GM12892 (cell line): ENCODE measurements at regions not wholly inside any gene's neighbourhood (a gene's known extent, or its start where the extent isn't known, plus 50 kb on each side); places are given as distances from the start of the nearest gene placed in this dataset.

Experiments
- POLR2A ChIP-seq: IDR thresholded peaks from 2 replicates; pipeline ENCODE4 v1.6.1; 2011; ENCODE audit warnings: low read depth, low read length, control low read depth
- POLR2AphosphoS5 ChIP-seq: IDR thresholded peaks from 2 replicates; pipeline ENCODE4 v1.6.1; 2011; ENCODE audit warnings: low read depth, low read length, control low read depth
- TAF1 ChIP-seq: IDR thresholded peaks from 2 replicates; pipeline ENCODE4 v1.6.1; 2011; ENCODE audit warnings: low read depth, mild to moderate bottlenecking, control low read depth, low read length, borderline replicate concordance

DNA sequence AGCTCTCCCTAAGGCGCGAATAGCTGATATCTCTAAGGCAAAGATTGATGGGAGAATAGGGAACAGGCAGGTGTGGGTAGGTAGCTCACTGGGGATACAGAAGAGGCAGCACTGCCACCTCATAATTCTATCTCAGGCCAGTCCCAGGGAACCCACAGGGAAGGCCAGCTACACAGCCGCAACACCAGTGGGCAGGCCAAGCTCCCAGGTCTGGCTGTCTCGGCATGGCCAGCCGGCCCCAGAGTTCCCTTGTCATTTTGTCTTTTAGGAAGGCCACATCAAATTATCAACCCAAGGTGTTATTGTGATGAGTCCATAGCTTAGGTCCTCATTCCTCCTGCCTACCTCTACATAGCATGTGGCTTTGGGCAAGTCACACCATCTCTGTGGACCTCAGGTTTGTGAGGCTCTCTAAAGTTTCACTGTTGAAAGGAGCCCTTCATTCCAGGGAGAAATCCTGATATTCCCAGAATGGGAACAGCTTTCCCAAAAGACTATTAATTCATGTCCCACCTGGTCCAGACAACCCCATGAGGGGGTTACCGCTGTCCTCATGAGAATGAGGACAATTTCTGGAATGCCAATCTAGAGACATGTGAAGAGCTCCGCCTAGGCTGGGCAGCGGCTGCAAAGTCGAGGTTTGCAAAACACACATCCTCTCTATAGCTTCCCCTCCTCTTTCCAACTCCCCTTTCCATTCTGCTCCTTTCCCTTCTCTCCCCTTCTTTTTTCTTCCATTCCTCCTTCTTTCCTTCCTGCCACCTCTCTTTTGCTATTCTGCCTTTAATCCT lies 287.1 kb upstream of the ID2 start:
- TF ChIP-seq POLR2AphosphoS5 (no peak), POLR2A (no peak), TAF1 (no peak)
